GM18951 (cell line): ENCODE measurements at regions not wholly inside any gene's neighbourhood (a gene's known extent, or its start where the extent isn't known, plus 50 kb on each side); places are given as distances from the start of the nearest gene placed in this dataset.

Experiments
- POLR2A ChIP-seq: IDR thresholded peaks from 4 replicates; pipeline ENCODE4 v1.6.1; 2011; ENCODE audit warnings: mild to moderate bottlenecking; ENCODE audit not compliant: insufficient read length, insufficient read depth; ENCODE audit errors: extremely low read depth
- in situ Hi-C: fragments of 300-500 bp; cut with MboI; formaldehyde crosslinking; loops from one replicate; pipeline ENCODE4 v1.12.0; 2022; ENCODE audit warnings: low sequenced_read_pairs, mixed read lengths, inconsistent platforms; ENCODE audit not compliant: unreplicated experiment

- no peak for TF ChIP-seq POLR2A
- in situ Hi-C loops, result no loop called here
Observed at GRCh38 chr4:24433515-24434214, 150.7 kb downstream of the DHX15 start.

GRCh38 chr4:24428850-24429249 is 155.5 kb downstream of the DHX15 start:
- TF ChIP-seq POLR2A, result no peak
- in situ Hi-C loops, result no loop called here

- TF ChIP-seq POLR2A, result no peak
- in situ Hi-C loops, result no loop called here
Observed at GRCh38 chr4:24426557-24426956, 157.8 kb downstream of the DHX15 start.

- in situ Hi-C loops, result no loop called here
- TF ChIP-seq POLR2A, result no peak
Observed at GRCh38 chr4:24425863-24426262, 158.5 kb downstream of the DHX15 start.

- TF ChIP-seq POLR2A, result no peak
- in situ Hi-C loops, result loop anchor here (25.0 kb wide), 2 partner anchors 1286 to 1536 kb away; no protein-coding TSS in a partner anchor
Observed at GRCh38 chr4:24423670-24424069, 160.7 kb downstream of the DHX15 start.

- in situ Hi-C loops, result loop anchor here (25.0 kb wide), 2 partner anchors 1285 to 1535 kb away; no protein-coding TSS in a partner anchor
- TF ChIP-seq POLR2A, result no peak
Observed at GRCh38 chr4:24422644-24423043, 161.7 kb downstream of the DHX15 start.

GRCh38 chr4:24419181-24420034 is 164.9 kb downstream of the DHX15 start:
- TF ChIP-seq POLR2A, result no peak
- in situ Hi-C loops, result loop anchor here (25.0 kb wide), 2 partner anchors 1282 to 1532 kb away; no protein-coding TSS in a partner anchor

GRCh38 chr4:24417206-24417605 is 167.1 kb downstream of the DHX15 start:
- no peak for TF ChIP-seq POLR2A
- in situ Hi-C loops, result loop anchor here (25.0 kb wide), 2 partner anchors 1280 to 1530 kb away; no protein-coding TSS in a partner anchor

GRCh38 chr4:24416293-24416692 is 168.1 kb downstream of the DHX15 start:
- no peak for TF ChIP-seq POLR2A
- in situ Hi-C loops, result loop anchor here (25.0 kb wide), 2 partner anchors 1279 to 1529 kb away; no protein-coding TSS in a partner anchor

GRCh38 chr4:24413311-24413784 is 171.0 kb downstream of the DHX15 start:
- no peak for TF ChIP-seq POLR2A
- in situ Hi-C loops, result loop anchor here (25.0 kb wide), 2 partner anchors 1276 to 1526 kb away; no protein-coding TSS in a partner anchor

- in situ Hi-C loops, result loop anchor here (25.0 kb wide), 2 partner anchors 1275 to 1525 kb away; no protein-coding TSS in a partner anchor
- no peak for TF ChIP-seq POLR2A
Observed at GRCh38 chr4:24411806-24412205, 172.5 kb downstream of the DHX15 start.

GRCh38 chr4:24411299-24411698 is 173.1 kb downstream of the DHX15 start:
- no peak for TF ChIP-seq POLR2A
- in situ Hi-C loops, result loop anchor here (25.0 kb wide), 2 partner anchors 1274 to 1524 kb away; no protein-coding TSS in a partner anchor

- in situ Hi-C loops, result loop anchor here (25.0 kb wide), 2 partner anchors 1271 to 1521 kb away; no protein-coding TSS in a partner anchor
- no peak for TF ChIP-seq POLR2A
Observed at GRCh38 chr4:24408640-24409039, 175.7 kb downstream of the DHX15 start.

GRCh38 chr4:24405926-24406325 is 178.4 kb downstream of the DHX15 start:
- in situ Hi-C loops, result loop anchor here (25.0 kb wide), 2 partner anchors 1269 to 1519 kb away; no protein-coding TSS in a partner anchor
- no peak for TF ChIP-seq POLR2A
